ENCODE measurements at regions not wholly inside any gene's neighbourhood (a gene's known extent, or its start where the extent isn't known, plus 50 kb on each side); places are given as distances from the start of the nearest gene placed in this dataset.

- no peak for TF ChIP-seq POLR2A (IDR thresholded peaks at IDR 0.05; ENCODE audit: low read depth)
- no peak for TF ChIP-seq POLR2AphosphoS5 (IDR thresholded peaks at IDR 0.05)
Observed at GRCh38 chr15:69860921-69861320, 236.8 kb downstream of the TLE3 start.

Measured in esophagus muscularis mucosa (tissue), 2 donors.